ENCODE measurements at regions not wholly inside any gene's neighbourhood (a gene's known extent, or its start where the extent isn't known, plus 50 kb on each side); places are given as distances from the start of the nearest gene placed in this dataset.

GRCh38 chr3:194034346-194035336 is 101.3 kb upstream of the HES1 start:
- H3K4ac ChIP-seq (ENCODE audit: low read depth, low read length), result no peak overlapping the region
- H2BK20ac ChIP-seq (ENCODE audit: low read depth, low read length, poor library complexity, severe bottlenecking), result no peak overlapping the region
- no peak overlapping the region for H2BK15ac ChIP-seq (ENCODE audit: low read depth, low read length)
- Mint-ChIP-seq H3K9me3 (no peaks in the 10 kb centered on the region), H3K4me3 (no peak overlapping the region; a peak in 1 of 5 replicates), H3K27me3 (ENCODE audit: low read depth) (peaks cover 34% of the 10 kb centered on the region), H3K36me3 (ENCODE audit: insufficient read depth in 1 of 3, low read depth in 3 of 3) (no peaks in the 10 kb centered on the region), H3K4me1 (peaks cover 29 to 42% of the 10 kb centered on the region in 2 experiments), H3K27ac (peak overlapping the region in 1 of 3 experiments; percentile 7; a peak in 1 of 7 replicates)
- no peaks in the 10 kb centered on the region for H3K27me3 ChIP-seq (ENCODE audit: insufficient read depth, low read length)
- H2BK120ac ChIP-seq (ENCODE audit: low read depth, low read length, poor library complexity, severe bottlenecking), result no peak overlapping the region
- H3K9ac ChIP-seq (ENCODE audit: extremely low read depth, insufficient read length, low read length), result no peak overlapping the region
- no peak overlapping the region for H3K27ac ChIP-seq (ENCODE audit: insufficient read length, low read depth, low read length)
- no peak overlapping the region for H4K91ac ChIP-seq (ENCODE audit: insufficient read length, low read depth, low read length)
- H3K23me2 ChIP-seq (ENCODE audit: insufficient read length, low read depth, low read length, poor library complexity, severe bottlenecking), result no peaks in the 10 kb centered on the region
- H3K9me3 ChIP-seq (ENCODE audit: control insufficient read depth, low read depth, low read length), result no peaks in the 10 kb centered on the region
- peak overlapping the region; percentile 28; the same call in 1 of the 2 replicates for H3K14ac ChIP-seq (ENCODE audit: insufficient read depth, low read length)
- H4K5ac ChIP-seq (ENCODE audit: insufficient read length, low read depth, low read length), result no peak overlapping the region
- no peaks in the 10 kb centered on the region for H4K20me1 ChIP-seq (ENCODE audit: control insufficient read depth, insufficient read depth, insufficient read length)
- H2BK12ac ChIP-seq (ENCODE audit: insufficient read length, low read depth, low read length), result no peak overlapping the region
- H3K79me1 ChIP-seq (ENCODE audit: insufficient read depth, low read depth, low read length, poor library complexity, severe bottlenecking), result no peaks in the 10 kb centered on the region
- no peaks in the 10 kb centered on the region for H3K79me2 ChIP-seq (ENCODE audit: insufficient read depth, low read length)
- H3K23ac ChIP-seq (ENCODE audit: insufficient read length, low read depth, low read length), result no peak overlapping the region
- H3K4me2 ChIP-seq (ENCODE audit: insufficient read depth, insufficient read length, low read length), result no peak overlapping the region
- peaks cover 3% of the 10 kb centered on the region; the same call in 1 of the 2 replicates for H3K4me1 ChIP-seq (ENCODE audit: insufficient read depth, low read length)
- H2AK5ac ChIP-seq (ENCODE audit: insufficient read length, low read length), result no peak overlapping the region
- H4K8ac ChIP-seq (replicated peaks; ENCODE audit: insufficient read length, low read depth, low read length), result no peak overlapping the region
- WGBS (ENCODE audit: extremely low coverage, insufficient read length, low lambda C conversion rate), result no CpG with 5 or more reads among the region's 24 CpGs
- no peak overlapping the region for H3K56ac ChIP-seq (ENCODE audit: insufficient read length, low read depth, low read length)
- H2BK5ac ChIP-seq (ENCODE audit: insufficient read length, low read length), result no peak overlapping the region
- no peak overlapping the region for H2AFZ ChIP-seq (ENCODE audit: low read length)
- H3T11ph ChIP-seq (ENCODE audit: low read length), result no peak overlapping the region
- no peak for TF ChIP-seq CTCF (conservative IDR thresholded peaks at IDR 0.05)
- DNase-seq, result no peak
- no peak overlapping the region for H3K18ac ChIP-seq (ENCODE audit: insufficient read length, low read depth, low read length)

Measured in H9 (cell line).